ENCODE measurements at regions not wholly inside any gene's neighbourhood (a gene's known extent, or its start where the extent isn't known, plus 50 kb on each side); places are given as distances from the start of the nearest gene placed in this dataset.

DNA sequence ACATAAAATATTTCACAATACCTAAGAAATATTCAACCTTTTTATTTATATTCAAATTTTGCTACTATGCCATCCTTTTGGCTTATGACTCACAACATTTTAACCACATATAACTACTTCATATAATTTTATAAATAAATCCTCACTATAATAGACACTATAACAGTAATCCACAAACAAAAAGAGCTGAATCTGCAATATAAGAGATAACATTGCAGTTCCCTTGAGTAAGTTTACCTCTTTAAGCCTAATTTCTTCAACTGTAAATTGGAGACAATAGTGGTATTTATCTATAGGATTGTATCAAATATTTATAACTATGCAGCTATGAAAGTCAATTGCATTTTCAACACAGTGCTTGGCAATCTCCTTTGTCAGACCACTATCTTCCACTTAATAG, 1084.5 kb downstream of the NR2F1-AS1 start (continued):
- no peak for TF ChIP-seq ZNF462 (CRISPR knock-in tag; IDR thresholded peaks at IDR 0.05)
- TF ChIP-seq CREB1 (CRISPR knock-in tag; IDR thresholded peaks at IDR 0.05; ENCODE audit: low read depth) = no peak
- no peak for TF ChIP-seq POLR2AphosphoS5 (IDR thresholded peaks at IDR 0.05; ENCODE audit: low read depth)
- TF ChIP-seq ZNF331 (CRISPR knock-in tag; IDR thresholded peaks at IDR 0.05; ENCODE audit: low read depth) = no peak
- TF ChIP-seq STAT1 (IDR thresholded peaks at IDR 0.05; ENCODE audit: unreplicated experiment) = no peak

DNA sequence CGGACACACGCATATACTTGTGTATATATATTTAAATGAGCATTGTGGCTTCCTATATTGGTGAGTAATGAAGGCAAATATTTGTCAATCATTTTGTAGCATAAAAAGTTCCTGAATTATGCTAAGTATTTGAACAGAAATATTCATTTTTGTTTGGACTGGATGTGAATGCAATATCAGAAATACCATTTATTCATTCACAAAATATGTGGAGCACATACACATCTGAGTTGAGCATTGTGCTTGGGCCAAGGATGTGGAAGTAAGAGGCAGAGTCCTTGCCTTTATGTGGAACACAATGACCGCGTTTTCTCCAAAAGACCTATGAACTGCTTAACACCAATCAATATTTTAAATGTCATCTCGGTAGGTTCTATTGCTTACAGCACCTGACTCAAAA, 1086.5 kb downstream of the NR2F1-AS1 start:
- Histone ChIP-seq H3K4me3 (no peak overlapping the region), H3K27ac (ENCODE audit: low read depth) (no peak overlapping the region), H2AFZ (no peak overlapping the region), H3K4me2 (no peak overlapping the region), H3K79me2 (replicated peaks; ENCODE audit: insufficient read depth) (no peaks in the 10 kb centered on the region), H3F3A (replicated peaks; ENCODE audit: low read depth) (no peaks in the 10 kb centered on the region), H3K27me3 (ENCODE audit: insufficient read depth) (no peaks in the 10 kb centered on the region), H3K4me1 (ENCODE audit: insufficient read depth) (no peaks in the 10 kb centered on the region), H3K36me3 (ENCODE audit: insufficient read depth) (no peaks in the 10 kb centered on the region), H3K9me2 (ENCODE audit: insufficient read depth) (no peaks in the 10 kb centered on the region), H4K20me1 (replicated peaks; ENCODE audit: insufficient read depth) (no peaks in the 10 kb centered on the region)
- no peak overlapping the region for H3K27ac Mint-ChIP-seq
- no peak for ATAC-seq
- H3K36me3 Mint-ChIP-seq (ENCODE audit: low read depth) = no peaks in the 10 kb centered on the region
- no peak for DNase-seq (ENCODE audit: low spot score)
- no peaks in the 10 kb centered on the region for H3K4me1 Mint-ChIP-seq
- no peaks in the 10 kb centered on the region for H3K27me3 Mint-ChIP-seq (ENCODE audit: insufficient read depth, low read depth, poor library complexity)
- H3K4me3 Mint-ChIP-seq = no peak overlapping the region
- no peaks in the 10 kb centered on the region for H3K9me3 Mint-ChIP-seq
- no peak for TF ChIP-seq ETS1 (IDR thresholded peaks at IDR 0.05)
- no peak for TF ChIP-seq ZNF462 (CRISPR knock-in tag; IDR thresholded peaks at IDR 0.05)
- TF ChIP-seq ZNF331 (CRISPR knock-in tag; IDR thresholded peaks at IDR 0.05; ENCODE audit: low read depth) = no peak
- TF ChIP-seq EZH2phosphoT487 (IDR thresholded peaks at IDR 0.05; ENCODE audit: unreplicated experiment) = no peak
- no peak for TF ChIP-seq NANOG (IDR thresholded peaks at IDR 0.05; ENCODE audit: borderline replicate concordance)

Measured in GM23338 (cell line).